ENCODE measurements at regions not wholly inside any gene's neighbourhood (a gene's known extent, or its start where the extent isn't known, plus 50 kb on each side); places are given as distances from the start of the nearest gene placed in this dataset.

- TF ChIP-seq AR (CRISPR knock-in tag; IDR thresholded peaks at IDR 0.05), result no peak
- TF ChIP-seq PREB (CRISPR knock-in tag; IDR thresholded peaks at IDR 0.05; ENCODE audit: borderline replicate concordance), result no peak
Measured at GRCh38 chr17:31679667-31680066, 179.4 kb downstream of the COPRS start (continued).

- ATAC-seq (no peak), DNase-seq (ENCODE audit: low spot score) (no peak)
- ChIA-PET CTCF (no interaction called here), POLR2A (no interaction called here)
- Mint-ChIP-seq H3K36me3 (no peaks in the 10 kb centered on the region), H3K9me3 (0 out of 2 replicates have a peak, but pooled peaks cover 6% of the 10 kb centered on the region), H3K27ac (no peak overlapping the region), H3K27me3 (ENCODE audit: low read depth) (peaks cover 7% of the 10 kb centered on the region), H3K4me1 (no peaks in the 10 kb centered on the region), H3K4me3 (no peak overlapping the region)
- TF ChIP-seq FOXJ3 (CRISPR knock-in tag; IDR thresholded peaks at IDR 0.05; ENCODE audit: borderline replicate concordance) (no peak), ZNF138 (CRISPR knock-in tag; conservative IDR thresholded peaks at IDR 0.05) (no peak), ZNF512 (CRISPR knock-in tag; IDR thresholded peaks at IDR 0.05; ENCODE audit: borderline replicate concordance) (no peak), RORB (CRISPR knock-in tag; IDR thresholded peaks at IDR 0.05) (no peak), ZNF232 (CRISPR knock-in tag; IDR thresholded peaks at IDR 0.05) (no peak)
Measured at GRCh38 chr17:31678431-31678830, 180.6 kb downstream of the COPRS start.

- 0 out of 2 replicates have a peak, but pooled peaks cover 6% of the 10 kb centered on the region for H3K9me3 Mint-ChIP-seq
- ATAC-seq (no peak), DNase-seq (ENCODE audit: low spot score) (no peak)
- H3K4me3 Mint-ChIP-seq, result no peak overlapping the region
- no peaks in the 10 kb centered on the region for H3K4me1 Mint-ChIP-seq
- ChIA-PET CTCF (no interaction called here), POLR2A (no interaction called here)
- H3K36me3 Mint-ChIP-seq, result no peaks in the 10 kb centered on the region
- H3K27ac Mint-ChIP-seq, result no peak overlapping the region
- peaks cover 7% of the 10 kb centered on the region for H3K27me3 Mint-ChIP-seq (ENCODE audit: low read depth)
- TF ChIP-seq MLX (CRISPR knock-in tag; IDR thresholded peaks at IDR 0.05) (no peak), TEAD4 (CRISPR knock-in tag; IDR thresholded peaks at IDR 0.05) (no peak), E2F5 (CRISPR knock-in tag; IDR thresholded peaks at IDR 0.05) (no peak), ZMAT4 (CRISPR knock-in tag; IDR thresholded peaks at IDR 0.05) (no peak), PRDM15 (CRISPR knock-in tag; IDR thresholded peaks at IDR 0.05) (no peak), GABPB1 (CRISPR knock-in tag; IDR thresholded peaks at IDR 0.05) (no peak), CDX4 (CRISPR knock-in tag; IDR thresholded peaks at IDR 0.05; ENCODE audit: borderline replicate concordance) (no peak), SMAD3 (CRISPR knock-in tag; IDR thresholded peaks at IDR 0.05; ENCODE audit: borderline replicate concordance) (no peak), ATF2 (CRISPR knock-in tag; IDR thresholded peaks at IDR 0.05; ENCODE audit: borderline replicate concordance, low read depth) (no peak), FOXK1 (CRISPR knock-in tag; IDR thresholded peaks at IDR 0.05) (no peak), JUN (CRISPR knock-in tag; IDR thresholded peaks at IDR 0.05) (no peak)
Measured at GRCh38 chr17:31677681-31678080, 181.4 kb downstream of the COPRS start.

Data from WTC11 (cell line).